Stimulated activated CD4-positive, alpha-beta T cell treated with anti-CD3 and anti-CD28 coated beads, Interleukin-12 subunit alpha, Interleukin-12 subunit beta, amount 100 ng/mL, for 4 hours (primary cell): ENCODE measurements at regions not wholly inside any gene's neighbourhood (a gene's known extent, or its start where the extent isn't known, plus 50 kb on each side); places are given as distances from the start of the nearest gene placed in this dataset.

Experiments used
- DNase-seq: peaks from one replicate; pipeline ENCODE4 v3.0.0-alpha.2; 2020

DNA sequence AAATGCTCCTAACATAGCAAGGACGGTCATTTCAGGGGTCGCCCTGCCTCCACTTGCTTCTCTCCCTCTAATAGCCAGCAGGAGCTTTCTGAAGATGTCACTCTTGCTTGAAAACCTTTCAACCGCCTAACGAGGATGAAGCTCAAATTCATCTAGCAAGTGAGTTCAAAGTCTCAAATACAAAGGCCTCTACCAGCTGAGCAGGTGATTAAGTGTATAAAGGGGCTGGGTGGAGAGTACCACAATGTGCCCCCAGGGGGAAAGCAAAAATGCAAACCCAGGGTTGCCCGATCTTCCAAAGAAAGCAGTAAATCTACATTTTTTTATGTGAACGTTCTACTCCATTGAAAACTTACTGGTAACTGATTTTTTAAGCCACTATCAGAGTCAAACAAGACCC, 50.4 kb upstream of the GRIP2 start:
- DNase-seq: no peak

- no peak for DNase-seq
Observed at GRCh38 chr3:14592390-14592789, 52.2 kb upstream of the GRIP2 start.

DNA sequence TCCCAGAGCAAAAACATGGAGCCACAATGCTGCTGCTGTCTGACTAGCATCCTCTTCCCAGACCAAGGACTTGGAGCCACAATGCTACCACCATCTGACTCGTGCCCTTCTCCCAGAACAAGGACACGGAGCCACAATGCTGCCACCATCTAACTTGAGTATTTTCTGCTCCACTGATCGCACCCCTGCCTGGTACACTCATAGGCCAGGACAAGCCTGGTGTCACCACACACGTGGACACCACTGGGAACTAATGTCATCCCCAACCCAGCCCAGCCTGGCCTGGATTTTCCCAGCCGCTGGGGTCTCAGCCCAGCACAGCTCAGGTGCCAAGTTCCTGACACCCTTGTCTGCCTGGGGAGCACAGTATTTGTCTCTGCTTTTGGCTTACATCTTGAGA, 52.7 kb upstream of the GRIP2 start:
- no peak for DNase-seq

DNA sequence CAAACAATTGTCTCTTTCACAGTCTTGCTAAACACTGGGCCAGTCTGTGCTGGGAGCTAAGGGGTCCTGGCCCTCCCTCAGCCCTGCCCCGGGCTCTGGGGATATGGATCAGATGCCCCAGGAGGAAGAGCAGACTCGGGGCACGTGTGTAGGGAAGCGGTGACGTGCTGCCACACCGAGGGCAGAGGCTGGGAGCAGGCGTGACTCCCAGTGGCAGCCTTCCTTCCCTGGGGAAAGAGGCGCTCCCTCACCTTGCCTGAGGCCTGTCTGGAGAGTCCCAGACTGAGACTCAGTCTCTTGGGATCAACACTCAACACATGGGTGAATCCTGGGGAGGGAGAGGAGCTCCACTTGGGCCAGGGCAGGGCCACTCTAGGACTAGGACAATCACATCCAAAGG, 54.1 kb upstream of the GRIP2 start:
- DNase-seq: no peak

DNA sequence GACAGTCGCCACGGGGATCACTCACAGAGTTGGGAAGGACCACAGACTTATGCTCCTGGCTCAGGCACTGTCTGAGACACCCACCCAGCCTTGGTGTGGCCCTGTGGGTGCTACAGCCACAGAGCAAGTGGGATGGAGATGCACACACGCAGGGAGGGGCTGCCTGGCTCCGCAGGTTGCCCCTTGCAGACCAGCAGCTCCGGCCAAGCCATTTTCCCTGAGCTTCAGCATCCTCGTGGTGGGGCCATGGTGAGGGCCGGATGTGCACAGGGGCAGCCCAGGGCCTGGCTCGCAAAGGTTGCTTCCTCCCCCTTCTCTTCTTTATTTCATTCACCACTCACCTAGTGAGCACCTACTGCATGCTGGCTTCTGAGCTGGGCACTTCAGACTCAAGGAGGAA, 55.4 kb upstream of the GRIP2 start:
- no peak for DNase-seq

DNA sequence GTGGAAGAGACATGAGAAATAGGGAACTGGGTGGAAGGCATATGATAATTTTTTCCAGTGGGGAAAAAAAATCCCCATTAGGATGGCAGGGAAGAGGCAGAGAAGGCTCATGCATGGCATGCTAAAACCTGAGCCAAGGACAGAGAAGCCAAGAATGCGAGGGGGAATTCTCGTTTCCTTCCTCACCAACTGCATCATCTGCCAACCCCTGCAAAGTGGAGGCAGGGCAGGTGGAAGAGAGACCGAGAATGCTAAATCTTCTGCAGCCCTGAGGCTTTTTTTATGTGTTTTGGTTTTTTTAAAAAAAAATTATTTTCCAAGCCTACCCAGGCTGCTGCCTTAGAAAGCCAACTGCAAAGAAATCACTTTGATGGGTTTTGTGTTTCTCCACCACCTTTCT, 54.3 kb upstream of the CCDC174 start:
- DNase-seq: no peak

- DNase-seq: peak; percentile 32
Observed at GRCh38 chr3:14598143-14598569, 53.4 kb upstream of the CCDC174 start.

GRCh38 chr3:14599488-14599887, 52.1 kb upstream of the CCDC174 start:
- DNase-seq: no peak

DNA sequence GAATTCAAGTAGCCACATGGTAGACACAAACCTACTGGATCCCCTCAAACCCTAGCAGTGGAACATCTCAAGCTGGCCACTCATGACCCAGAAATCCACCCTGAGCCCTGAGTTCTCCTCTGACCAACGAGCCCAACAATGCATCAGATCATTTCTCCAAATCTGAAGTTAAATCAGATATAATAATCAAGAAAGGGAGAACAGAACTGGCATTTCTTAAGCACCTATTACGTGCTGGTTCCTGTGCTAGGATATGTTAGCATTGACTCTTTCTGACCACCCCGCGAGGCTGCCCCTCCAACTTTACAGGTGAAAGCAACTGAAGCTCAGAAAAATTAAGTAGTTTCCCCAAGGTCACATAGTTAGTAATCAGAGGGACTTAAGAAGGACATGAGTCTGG, 51.5 kb upstream of the CCDC174 start:
- DNase-seq: no peak

- DNase-seq: no peak
Observed at GRCh38 chr3:14600856-14601610, 50.5 kb upstream of the CCDC174 start.

DNA sequence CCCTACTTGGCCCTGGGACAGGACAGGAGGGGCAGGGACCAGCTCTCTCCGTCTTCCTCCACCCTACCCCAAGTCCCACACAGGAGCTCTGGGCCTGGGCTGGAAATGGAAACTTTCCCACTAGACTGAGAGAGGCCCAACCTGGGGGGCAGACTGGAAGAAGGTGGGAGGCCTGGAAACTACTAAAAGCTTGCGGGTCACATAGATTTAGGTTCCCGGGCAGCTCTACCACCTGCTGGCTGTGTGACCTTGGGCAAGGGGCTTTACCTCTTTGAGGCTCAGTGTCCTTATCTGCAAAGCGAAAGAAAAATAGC, 49.9 kb upstream of the CCDC174 start:
- DNase-seq: no peak
